ENCODE measurements at regions not wholly inside any gene's neighbourhood (a gene's known extent, or its start where the extent isn't known, plus 50 kb on each side); places are given as distances from the start of the nearest gene placed in this dataset.

- Histone ChIP-seq H3K4me1 (ENCODE audit: control insufficient read depth in 1 of 2, insufficient read depth in 2 of 2, low read length in 2 of 2) (no peaks in the 10 kb centered on the region), H3K9me3 (replicated peaks in 1 of 2; ENCODE audit: control insufficient read depth in 1 of 2, insufficient read depth in 1 of 2, low read length in 2 of 2) (peaks cover 16 to 21% of the 10 kb centered on the region in 2 donors), H3K79me2 (ENCODE audit: insufficient read depth, low read length) (no peaks in the 10 kb centered on the region), H3K4me3 (replicated peaks in 1 of 3; ENCODE audit: low read depth in 2 of 3, low read length in 3 of 3) (no peak overlapping the region), H3K36me3 (replicated peaks in 1 of 2; ENCODE audit: control insufficient read depth in 1 of 2, insufficient read depth in 2 of 2, low read length in 2 of 2) (no peaks in the 10 kb centered on the region), H3K27ac (ENCODE audit: low read depth in 1 of 2, low read length in 2 of 2) (no peak overlapping the region), H3K4me2 (replicated peaks; ENCODE audit: extremely low read depth, low read length, poor library complexity, severe bottlenecking) (no peak overlapping the region), H4K20me1 (ENCODE audit: insufficient read depth, low read length) (no peaks in the 10 kb centered on the region), H2AFZ (ENCODE audit: insufficient read depth, low read depth, low read length, poor library complexity, severe bottlenecking) (no peak overlapping the region), H3K27me3 (ENCODE audit: control insufficient read depth in 2 of 2, insufficient read depth in 2 of 2, low read length in 2 of 2) (no peaks in the 10 kb centered on the region), H3K9ac (ENCODE audit: insufficient read depth, low read length, poor library complexity, severe bottlenecking) (no peak overlapping the region)
- no peak for DNase-seq
- Mint-ChIP-seq H3K4me3 (no peak overlapping the region), H3K27ac (no peak overlapping the region), H3K36me3 (no peaks in the 10 kb centered on the region), H3K27me3 (ENCODE audit: low read depth in 3 of 3) (no peaks in the 10 kb centered on the region), H3K4me1 (no peaks in the 10 kb centered on the region), H3K9me3 (peaks cover 0 to 14% (median 10%) of the 10 kb centered on the region in 7 donors)
- intact Hi-C loops (cut with micrococcal nuclease): no loop called here
- no peak for TF ChIP-seq CTCF (IDR thresholded peaks at IDR 0.05)
Measured at GRCh38 chr6:115733426-115733825, 327.3 kb downstream of the FRK start.

- intact Hi-C loops (cut with micrococcal nuclease): no loop called here
- Histone ChIP-seq H3K27me3 (ENCODE audit: control insufficient read depth in 2 of 2, insufficient read depth in 2 of 2, low read length in 2 of 2) (no peaks in the 10 kb centered on the region), H3K79me2 (ENCODE audit: insufficient read depth, low read length) (no peaks in the 10 kb centered on the region), H3K4me2 (replicated peaks; ENCODE audit: extremely low read depth, low read length, poor library complexity, severe bottlenecking) (no peak overlapping the region), H2AFZ (ENCODE audit: insufficient read depth, low read depth, low read length, poor library complexity, severe bottlenecking) (no peak overlapping the region), H4K20me1 (ENCODE audit: insufficient read depth, low read length) (no peaks in the 10 kb centered on the region), H3K9ac (ENCODE audit: insufficient read depth, low read length, poor library complexity, severe bottlenecking) (no peak overlapping the region), H3K36me3 (replicated peaks in 1 of 2; ENCODE audit: control insufficient read depth in 1 of 2, insufficient read depth in 2 of 2, low read length in 2 of 2) (no peaks in the 10 kb centered on the region), H3K4me3 (replicated peaks in 1 of 3; ENCODE audit: low read depth in 2 of 3, low read length in 3 of 3) (no peak overlapping the region), H3K4me1 (ENCODE audit: control insufficient read depth in 1 of 2, insufficient read depth in 2 of 2, low read length in 2 of 2) (no peaks in the 10 kb centered on the region), H3K9me3 (replicated peaks in 1 of 2; ENCODE audit: control insufficient read depth in 1 of 2, insufficient read depth in 1 of 2, low read length in 2 of 2) (peaks cover 6 to 13% of the 10 kb centered on the region in 2 donors), H3K27ac (ENCODE audit: low read depth in 1 of 2, low read length in 2 of 2) (no peak overlapping the region)
- no peak for TF ChIP-seq CTCF (IDR thresholded peaks at IDR 0.05)
- Mint-ChIP-seq H3K4me1 (no peaks in the 10 kb centered on the region), H3K9me3 (peaks cover 0 to 15% (median 11%) of the 10 kb centered on the region in 7 donors), H3K36me3 (no peaks in the 10 kb centered on the region), H3K27me3 (ENCODE audit: low read depth in 3 of 3) (no peaks in the 10 kb centered on the region), H3K27ac (peak overlapping the region in 1 of 7 donors; percentile 25), H3K4me3 (no peak overlapping the region)
- WGBS (ENCODE audit: insufficient coverage): 88% methylated on average over 4 of the region's 5 CpGs
- no peak for DNase-seq
Measured at GRCh38 chr6:115729036-115729435, 331.7 kb downstream of the FRK start.
